ENCODE measurements at regions not wholly inside any gene's neighbourhood (a gene's known extent, or its start where the extent isn't known, plus 50 kb on each side); places are given as distances from the start of the nearest gene placed in this dataset.
"Not testable (repeated sequence)": the region's sequence is repeated elsewhere in the genome, so short reads cannot be mapped to it uniquely, and the experiment has no call there.

GRCh38 chr2:138223319-138223718, 259.0 kb downstream of the HNMT start:
- DNase-seq = no peak

- no peak for DNase-seq
Measured at GRCh38 chr2:138227195-138227594, 262.9 kb downstream of the HNMT start.

GRCh38 chr2:138228101-138228500, 263.8 kb downstream of the HNMT start:
- DNase-seq = no peak

DNA sequence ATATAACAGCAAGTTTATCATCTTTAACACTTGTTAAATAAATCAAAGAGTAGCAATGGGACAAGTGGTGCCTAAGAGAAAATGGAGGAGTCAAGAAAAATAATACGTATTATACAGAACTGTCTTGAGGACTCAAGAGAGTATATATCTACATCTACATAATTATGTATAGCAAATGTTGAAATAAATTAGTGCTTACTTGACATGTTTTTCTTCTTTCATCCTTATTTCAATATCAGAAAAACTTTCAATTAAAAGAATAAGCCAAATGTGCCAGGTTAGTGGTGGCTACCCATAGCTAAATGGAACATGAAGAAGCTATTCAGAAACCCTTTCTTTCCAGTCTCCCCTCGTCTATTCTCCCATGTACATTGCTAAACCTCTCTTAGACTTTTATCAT, 267.3 kb upstream of the SPOPL start:
- no peak for DNase-seq

DNA sequence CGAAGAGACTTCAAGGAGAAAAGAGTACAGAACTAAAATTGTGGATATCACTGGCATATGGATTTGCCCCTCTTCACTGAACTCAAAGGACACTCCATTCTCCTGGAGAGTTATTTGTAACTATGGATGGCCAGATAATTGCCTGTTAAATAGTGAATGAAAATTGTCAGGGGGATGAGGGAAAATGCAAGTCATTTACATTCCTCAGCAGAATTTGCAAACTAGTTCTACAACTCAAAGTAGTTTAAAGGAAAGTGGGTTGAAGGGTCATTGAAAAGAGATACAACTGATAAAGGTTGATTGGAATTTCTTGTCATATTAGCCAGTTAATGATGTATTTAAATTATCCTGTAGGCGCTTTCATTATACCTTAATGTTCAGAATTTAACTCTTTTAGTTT, 266.5 kb upstream of the SPOPL start:
- no peak for DNase-seq

- no peak for DNase-seq
Measured at GRCh38 chr2:138236142-138236541, 265.4 kb upstream of the SPOPL start.

DNA sequence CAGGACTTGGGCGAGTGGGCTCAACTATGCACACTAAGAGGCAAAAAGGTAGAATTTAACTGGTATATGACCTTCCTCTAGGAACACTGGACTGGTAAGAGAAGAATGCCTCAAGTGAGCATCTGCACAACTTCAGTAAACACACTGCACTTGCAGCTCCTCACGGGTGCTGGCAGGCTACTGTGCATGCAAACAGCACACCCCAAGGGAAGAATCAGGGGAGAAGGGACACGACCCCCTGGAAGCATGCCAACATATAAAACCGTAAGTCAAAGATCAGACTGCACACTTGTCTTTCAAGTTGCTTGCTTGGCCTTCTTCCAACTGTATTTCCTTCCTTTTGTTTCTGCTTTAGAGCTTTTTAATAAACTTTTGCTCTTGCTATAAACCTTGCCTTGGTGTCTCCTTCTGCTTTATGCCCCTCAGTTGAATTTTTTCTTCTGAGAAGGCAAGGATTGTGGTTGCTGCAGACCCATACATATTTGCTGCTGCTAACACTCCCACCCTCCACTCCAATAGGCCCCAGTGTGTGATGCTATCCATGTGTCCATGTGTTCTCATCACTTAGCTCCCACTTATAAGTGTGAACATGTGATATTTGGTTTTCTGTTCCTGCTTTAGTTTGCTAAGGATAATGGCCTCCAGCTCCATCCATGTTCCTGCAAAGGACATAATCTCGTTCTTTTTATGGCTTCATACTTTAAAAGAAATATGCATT, 263.7 kb upstream of the SPOPL start:
- DNase-seq = no peak

GRCh38 chr2:138238908-138239307, 262.7 kb upstream of the SPOPL start:
- DNase-seq = no peak

DNA sequence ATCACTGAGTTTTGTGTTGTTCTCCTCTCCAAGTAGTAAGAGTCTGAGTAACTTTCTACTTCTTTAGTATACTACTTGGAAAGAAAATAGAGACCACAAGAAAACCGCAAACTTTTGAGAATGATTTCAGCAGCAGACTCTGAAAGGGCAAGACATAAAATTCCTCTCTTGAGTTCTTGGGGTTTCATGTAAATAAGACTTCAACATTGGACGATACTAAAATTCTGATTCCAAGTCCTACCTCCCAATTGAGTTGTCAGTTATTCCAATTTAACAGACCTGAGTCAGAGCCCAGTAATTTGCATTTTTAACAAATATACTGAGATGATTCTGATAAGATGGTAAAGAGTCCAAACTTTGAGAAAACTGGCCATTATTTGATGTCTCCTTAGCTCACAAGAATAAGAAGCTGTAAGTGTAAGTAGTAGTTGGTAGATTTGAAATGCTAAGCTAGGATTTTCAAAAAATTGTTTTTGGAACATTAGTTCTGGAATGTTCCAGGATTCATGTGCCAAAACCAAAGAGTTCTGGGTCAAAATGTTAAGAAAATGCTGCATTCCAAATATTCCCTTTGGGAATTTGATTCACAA, 261.6 kb upstream of the SPOPL start:
- no peak for DNase-seq

DNA sequence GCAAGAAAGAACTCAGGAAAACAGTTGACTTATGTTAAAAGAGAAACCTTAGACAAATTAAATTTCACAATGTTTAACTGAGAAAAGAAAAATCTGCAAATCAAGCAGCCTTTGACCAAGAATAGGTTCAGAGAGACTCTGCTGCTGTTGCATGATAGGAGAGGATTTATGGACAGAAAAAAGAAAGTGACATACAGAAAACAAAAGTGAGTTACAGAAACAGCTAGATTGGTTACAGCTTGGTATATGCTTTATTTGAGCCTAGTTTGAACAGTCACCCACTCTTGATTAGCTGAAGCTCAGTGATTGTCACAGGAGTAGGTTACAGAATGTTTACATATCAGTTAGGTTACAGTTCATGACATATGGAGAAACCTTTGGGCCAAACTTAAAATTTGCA, 258.2 kb upstream of the SPOPL start:
- DNase-seq = no peak

DNA sequence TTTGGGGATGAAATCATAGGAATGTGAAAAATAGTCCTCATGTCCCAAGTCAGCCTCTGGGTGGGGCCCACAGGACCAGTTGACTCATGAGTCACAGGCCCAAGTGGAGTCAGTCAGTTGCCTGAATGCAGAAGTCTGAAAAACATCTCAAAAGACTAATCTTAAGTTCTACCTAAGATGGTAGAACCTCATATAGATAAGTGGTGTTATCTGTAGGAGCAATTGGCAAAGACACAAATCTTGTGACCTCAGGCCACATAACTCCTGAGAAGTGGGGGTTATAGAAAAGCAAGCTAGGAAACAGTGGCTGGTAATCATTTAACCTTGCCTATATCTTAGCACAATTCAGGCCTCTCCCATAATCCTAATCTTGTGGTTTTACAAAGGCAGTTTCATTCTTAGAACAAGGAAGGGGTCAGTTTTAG, 257.1 kb upstream of the SPOPL start:
- no peak for DNase-seq

DNA sequence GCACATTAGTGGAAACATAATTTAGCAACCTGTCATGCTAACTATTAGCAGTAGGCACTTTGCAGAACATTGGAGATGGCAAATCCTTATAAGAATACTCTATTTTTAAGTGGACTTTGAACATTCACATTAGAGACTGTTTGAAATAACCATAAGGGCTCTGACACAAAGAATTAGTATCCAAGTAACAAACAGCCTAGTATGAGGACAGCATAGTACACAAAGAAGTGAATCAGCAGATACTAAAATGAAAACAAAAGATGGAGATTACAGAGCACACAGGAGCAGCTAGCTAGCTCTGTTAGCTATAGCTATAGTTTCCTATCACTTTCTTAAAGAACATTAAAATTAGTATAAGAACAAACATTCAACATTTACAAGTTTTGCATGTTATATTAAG, 256.3 kb upstream of the SPOPL start:
- no peak for DNase-seq

GRCh38 chr2:138247302-138247701, 254.3 kb upstream of the SPOPL start:
- no peak for DNase-seq

GRCh38 chr2:138249207-138249606, 252.4 kb upstream of the SPOPL start:
- DNase-seq = no peak

DNA sequence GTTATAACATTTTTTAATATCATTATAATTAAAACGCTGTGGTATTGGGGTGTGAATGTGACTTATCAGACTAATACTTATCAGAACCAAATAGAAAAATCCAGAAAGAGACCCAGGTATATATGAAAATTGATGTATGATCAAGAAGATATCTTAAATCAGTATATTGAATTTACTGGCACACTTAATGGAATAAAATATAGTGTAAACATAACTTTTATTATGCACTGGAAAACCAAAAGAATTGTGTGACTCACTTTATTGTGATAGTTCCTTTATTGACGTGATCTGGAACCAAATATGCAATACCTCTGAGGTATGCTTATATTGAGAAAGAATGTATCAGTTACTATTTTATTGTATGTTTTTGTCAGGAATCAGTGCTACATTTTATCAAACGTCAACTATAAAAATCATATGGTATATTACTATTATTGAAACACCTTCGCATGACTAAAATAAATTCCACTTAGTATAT, 250.7 kb upstream of the SPOPL start:
- not testable (repeated sequence) for DNase-seq

- no peak for DNase-seq
Measured at GRCh38 chr2:138252587-138252986, 249.0 kb upstream of the SPOPL start.

DNA sequence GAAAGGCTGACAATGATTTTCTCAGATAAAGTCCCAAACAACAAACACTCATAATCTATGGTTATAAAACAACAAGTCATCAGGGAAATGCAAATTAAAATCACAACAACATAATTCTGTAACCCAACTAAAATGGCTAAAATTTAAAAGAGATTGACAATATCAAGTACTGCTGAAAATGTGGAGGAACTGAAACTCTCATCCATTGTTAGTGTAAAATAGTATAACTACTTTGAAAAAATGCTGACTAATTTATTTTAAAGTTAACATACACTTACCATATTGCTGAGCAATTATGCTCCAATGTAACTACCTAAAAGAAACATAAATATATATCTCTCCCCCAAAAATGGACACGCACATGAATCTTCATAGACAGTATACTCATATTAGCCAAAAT, 245.9 kb upstream of the SPOPL start:
- no peak for DNase-seq

DNA sequence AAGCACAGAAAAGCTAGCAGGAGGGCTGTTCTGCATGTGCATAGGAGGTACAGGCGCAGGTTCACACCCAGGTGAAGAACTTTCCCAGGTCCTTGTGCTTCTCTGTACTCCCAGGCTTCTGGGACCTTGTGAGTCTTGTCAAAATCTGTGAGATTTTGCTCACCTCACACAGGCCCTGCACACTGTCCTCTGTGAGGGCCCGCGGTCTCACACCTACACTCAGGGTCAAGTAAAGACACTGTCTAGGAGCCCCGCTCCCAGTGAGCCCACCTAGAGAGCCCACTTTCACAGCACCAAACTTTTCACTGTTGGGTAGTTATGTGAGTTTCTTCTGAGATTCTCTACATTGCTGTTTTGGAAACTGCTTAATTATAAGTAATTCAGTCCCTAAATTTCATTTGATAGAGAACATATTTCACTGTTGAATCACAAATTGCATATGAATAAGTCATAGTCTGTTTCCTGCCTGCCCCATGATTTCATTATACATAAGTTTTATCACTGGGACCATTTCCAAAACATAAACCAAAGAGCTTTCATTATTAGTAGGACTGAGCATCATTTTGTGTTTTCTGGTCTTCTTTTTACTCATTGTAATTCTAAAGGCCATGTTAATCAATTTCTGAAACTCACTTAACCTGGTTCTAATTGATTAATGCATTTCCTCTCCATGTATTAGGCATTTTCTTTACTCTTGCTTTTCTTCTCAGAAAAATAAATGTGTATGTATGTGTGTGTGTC, 234.2 kb upstream of the SPOPL start:
- no peak for DNase-seq

GRCh38 chr2:138267902-138268254, 233.7 kb upstream of the SPOPL start:
- DNase-seq = no peak

GRCh38 chr2:138269765-138270164, 231.8 kb upstream of the SPOPL start:
- no peak for DNase-seq

GRCh38 chr2:138271467-138271866, 230.1 kb upstream of the SPOPL start:
- no peak for DNase-seq

GRCh38 chr2:138272524-138273195, 228.9 kb upstream of the SPOPL start:
- no peak for DNase-seq

GRCh38 chr2:138273280-138273679, 228.3 kb upstream of the SPOPL start:
- DNase-seq = not testable (repeated sequence)

Data from NCI-H748 treated with DMSO at 0.1 percent for 48 hours (cell line).